HCT116 (cell line): ENCODE measurements at regions not wholly inside any gene's neighbourhood (a gene's known extent, or its start where the extent isn't known, plus 50 kb on each side); places are given as distances from the start of the nearest gene placed in this dataset.

Experiments
- CEBPB ChIP-seq: IDR thresholded peaks from 2 replicates; pipeline ENCODE4 v1.6.1; 2012; ENCODE audit warnings: low read depth
- POLR2AphosphoS5 ChIP-seq: IDR thresholded peaks from 2 replicates; pipeline ENCODE4 v1.6.1; 2011; ENCODE audit warnings: mild to moderate bottlenecking, low read depth, low read length, moderate library complexity

- TF ChIP-seq POLR2AphosphoS5 (no peak), CEBPB (no peak)
These were observed 564.6 kb downstream of the FLRT2 start for GRCh38 chr14:86094512-86094911.
